Lower lobe of right lung (tissue), 2 donors: ENCODE measurements at regions not wholly inside any gene's neighbourhood (a gene's known extent, or its start where the extent isn't known, plus 50 kb on each side); places are given as distances from the start of the nearest gene placed in this dataset.

Experiments used
- ATAC-seq, 2 donors: fragments of 200-7000 bp; cut with Tn5 transposase; one replicate each; pipeline ENCODE4 v1.9.1; 2020 to 2022; ENCODE audit warnings: mild to moderate bottlenecking in 2 of 2, moderate library complexity in 2 of 2
- DNase-seq: peaks from one replicate; pipeline ENCODE4 v3.0.0-alpha.2; 2020
- H3K27ac ChIP-seq: fragments of 200-600 bp; one replicate; pipeline ENCODE4 v1.8.0; 2022
- H3K27me3 ChIP-seq: fragments of 200-600 bp; one replicate; pipeline ENCODE4 v1.8.0; 2022; ENCODE audit warnings: low read depth
- H3K36me3 ChIP-seq: fragments of 200-600 bp; one replicate; pipeline ENCODE4 v1.8.0; 2022; ENCODE audit warnings: mild to moderate bottlenecking
- H3K4me1 ChIP-seq: fragments of 200-600 bp; one replicate; pipeline ENCODE4 v1.8.0; 2022
- H3K4me3 ChIP-seq: fragments of 200-600 bp; one replicate; pipeline ENCODE4 v1.8.0; 2022; ENCODE audit warnings: mild to moderate bottlenecking
- H3K9me3 ChIP-seq: fragments of 200-600 bp; one replicate; pipeline ENCODE4 v1.8.0; 2022
- intact Hi-C: fragments of 100-400 bp; cut with DNase I; formaldehyde crosslinking; loops from one replicate; pipeline ENCODE4 v1.11.0; 2022
- TF ChIP-seq, protein P1 (sequence below): fragments of 200-600 bp; IDR thresholded peaks from one replicate; pipeline ENCODE4 v1.8.0; 2022; ENCODE audit warnings: antibody characterized with exemption, mild to moderate bottlenecking
- donor health status: DM: no; HTN: yes; CAD: no; lungs with severe emphysema.

DNA sequence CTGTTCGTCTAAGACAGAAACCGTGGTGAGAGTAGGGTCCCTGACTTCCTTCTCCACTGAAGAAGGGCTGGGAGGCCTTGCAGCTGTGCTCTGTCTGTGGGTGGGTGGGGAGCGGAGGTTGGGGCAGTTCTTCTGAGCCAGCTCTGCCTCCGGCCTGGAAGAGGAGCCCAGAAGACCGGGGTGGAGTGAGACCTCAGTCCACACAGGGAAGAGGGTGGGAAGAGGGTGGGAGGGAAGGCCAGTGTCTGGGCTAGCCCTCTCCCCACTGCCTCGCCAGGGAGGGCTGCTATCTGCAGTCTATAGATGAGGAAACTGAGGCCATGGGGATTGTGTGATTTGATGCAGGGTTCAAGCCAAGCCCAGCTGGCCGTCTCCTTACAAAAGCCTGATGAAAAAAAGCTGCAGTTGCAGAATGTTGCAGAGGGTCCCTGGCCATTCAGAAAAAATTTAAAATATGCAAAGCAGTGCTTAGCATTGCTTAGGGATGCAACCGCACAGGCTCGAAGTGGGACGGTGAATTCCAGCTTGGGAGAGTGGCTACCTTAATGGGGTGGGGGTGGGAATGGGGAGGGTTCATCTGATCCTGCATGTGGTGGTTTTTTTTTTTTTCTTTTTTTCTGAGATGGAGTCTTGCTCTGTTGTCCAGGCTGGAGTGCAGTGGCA, 181.6 kb upstream of the HS6ST1 start:
- Histone ChIP-seq H3K4me3 (no peak overlapping the region), H3K9me3 (no peaks in the 10 kb centered on the region), H3K27ac (no peak overlapping the region), H3K4me1 (peaks cover under 1% of the 10 kb centered on the region), H3K27me3 (no peaks in the 10 kb centered on the region), H3K36me3 (no peaks in the 10 kb centered on the region)
- intact Hi-C loops: no loop called here
- TF ChIP-seq, protein P1, sequence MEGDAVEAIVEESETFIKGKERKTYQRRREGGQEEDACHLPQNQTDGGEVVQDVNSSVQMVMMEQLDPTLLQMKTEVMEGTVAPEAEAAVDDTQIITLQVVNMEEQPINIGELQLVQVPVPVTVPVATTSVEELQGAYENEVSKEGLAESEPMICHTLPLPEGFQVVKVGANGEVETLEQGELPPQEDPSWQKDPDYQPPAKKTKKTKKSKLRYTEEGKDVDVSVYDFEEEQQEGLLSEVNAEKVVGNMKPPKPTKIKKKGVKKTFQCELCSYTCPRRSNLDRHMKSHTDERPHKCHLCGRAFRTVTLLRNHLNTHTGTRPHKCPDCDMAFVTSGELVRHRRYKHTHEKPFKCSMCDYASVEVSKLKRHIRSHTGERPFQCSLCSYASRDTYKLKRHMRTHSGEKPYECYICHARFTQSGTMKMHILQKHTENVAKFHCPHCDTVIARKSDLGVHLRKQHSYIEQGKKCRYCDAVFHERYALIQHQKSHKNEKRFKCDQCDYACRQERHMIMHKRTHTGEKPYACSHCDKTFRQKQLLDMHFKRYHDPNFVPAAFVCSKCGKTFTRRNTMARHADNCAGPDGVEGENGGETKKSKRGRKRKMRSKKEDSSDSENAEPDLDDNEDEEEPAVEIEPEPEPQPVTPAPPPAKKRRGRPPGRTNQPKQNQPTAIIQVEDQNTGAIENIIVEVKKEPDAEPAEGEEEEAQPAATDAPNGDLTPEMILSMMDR: no peak
- ATAC-seq (no peak), DNase-seq (no peak)

DNA sequence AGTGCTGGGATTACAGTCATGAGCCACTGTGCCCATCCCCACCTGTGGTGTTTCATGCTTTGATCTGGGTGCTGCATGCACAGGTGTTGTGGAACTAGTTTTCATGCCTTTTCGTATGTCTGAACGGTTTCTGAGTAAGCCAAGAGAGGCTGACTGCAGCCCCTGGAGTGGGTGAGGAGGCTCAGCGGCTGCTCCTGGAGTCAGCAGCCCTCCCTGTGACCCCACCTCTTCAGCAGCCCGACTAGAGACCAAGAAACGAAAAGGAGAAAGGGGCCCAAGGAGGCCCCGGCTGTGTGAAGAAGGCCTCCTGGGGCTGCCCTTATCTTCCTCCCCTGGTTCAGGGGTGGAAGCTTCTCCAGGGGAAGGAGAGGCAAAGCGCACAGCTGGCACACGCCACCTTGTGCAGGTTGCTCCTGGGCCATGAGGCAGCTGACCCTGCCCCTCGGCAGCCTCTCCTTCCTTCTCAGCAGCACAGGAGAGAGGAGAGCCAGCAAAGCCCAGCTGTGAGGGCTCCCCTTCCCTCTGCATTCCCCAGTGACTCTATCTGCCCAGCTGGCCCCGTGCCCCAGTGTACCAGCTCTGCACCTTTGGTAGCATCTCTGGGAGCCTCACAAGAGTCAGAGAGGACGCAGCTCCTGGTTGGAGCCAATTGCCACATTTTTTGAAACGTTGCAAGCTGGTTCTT, 182.5 kb upstream of the HS6ST1 start:
- DNase-seq (no peak), ATAC-seq (no peak)
- TF ChIP-seq, protein P1: no peak
- Histone ChIP-seq H3K27me3 (no peaks in the 10 kb centered on the region), H3K9me3 (no peaks in the 10 kb centered on the region), H3K27ac (no peak overlapping the region), H3K36me3 (no peaks in the 10 kb centered on the region), H3K4me1 (peaks cover 4% of the 10 kb centered on the region), H3K4me3 (no peak overlapping the region)
- intact Hi-C loops: no loop called here

- Histone ChIP-seq H3K4me1 (peaks cover 4% of the 10 kb centered on the region), H3K27ac (no peak overlapping the region), H3K36me3 (no peaks in the 10 kb centered on the region), H3K4me3 (no peak overlapping the region), H3K27me3 (no peaks in the 10 kb centered on the region), H3K9me3 (no peaks in the 10 kb centered on the region)
- DNase-seq (no peak), ATAC-seq (no peak)
- TF ChIP-seq, protein P1: no peak
- intact Hi-C loops: no loop called here
Observed at GRCh38 chr2:128501700-128502099, 183.0 kb upstream of the HS6ST1 start.

DNA sequence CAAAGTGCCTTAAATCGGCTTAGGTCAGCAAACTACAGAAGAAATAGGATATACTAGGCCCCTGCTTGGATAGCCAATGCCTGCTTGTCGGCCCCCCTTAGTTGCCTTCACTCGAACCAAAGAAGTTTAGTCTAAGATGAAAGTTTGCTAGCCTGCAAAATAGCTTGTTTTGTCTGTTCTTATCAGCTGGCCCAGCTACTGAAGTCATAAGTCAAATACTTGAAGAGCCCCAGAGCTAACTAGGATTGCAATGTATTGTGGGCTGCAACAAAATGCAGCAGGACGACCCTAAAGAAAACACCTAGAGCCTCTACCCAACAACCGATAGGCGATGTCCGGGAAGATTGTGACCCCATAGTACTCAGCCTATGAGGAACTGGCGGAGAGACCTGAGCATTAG, 183.5 kb upstream of the HS6ST1 start:
- no peaks in the 10 kb centered on the region for H3K9me3 ChIP-seq
- DNase-seq (no peak), ATAC-seq (no peak)
- no peaks in the 10 kb centered on the region for H3K36me3 ChIP-seq
- H3K27ac ChIP-seq: no peak overlapping the region
- no peaks in the 10 kb centered on the region for H3K27me3 ChIP-seq
- TF ChIP-seq, protein P1: no peak
- H3K4me1 ChIP-seq: peaks cover 4% of the 10 kb centered on the region
- no peak overlapping the region for H3K4me3 ChIP-seq
- intact Hi-C loops: no loop called here

- DNase-seq: no peak
- no peak for ATAC-seq
- H3K36me3 ChIP-seq: no peaks in the 10 kb centered on the region
- intact Hi-C loops: no loop called here
- no peaks in the 10 kb centered on the region for H3K27me3 ChIP-seq
- no peaks in the 10 kb centered on the region for H3K9me3 ChIP-seq
- TF ChIP-seq, protein P1: no peak
- no peak overlapping the region for H3K27ac ChIP-seq
- peaks cover 4% of the 10 kb centered on the region for H3K4me1 ChIP-seq
- H3K4me3 ChIP-seq: no peak overlapping the region
Observed at GRCh38 chr2:128502638-128503246, 184.1 kb upstream of the HS6ST1 start.
